Stimulated activated CD4-positive, alpha-beta T cell treated with anti-CD3 and anti-CD28 coated beads, Interleukin-12 subunit alpha, Interleukin-12 subunit beta, amount 100 ng/mL, for 48 hours (primary cell): ENCODE measurements at regions not wholly inside any gene's neighbourhood (a gene's known extent, or its start where the extent isn't known, plus 50 kb on each side); places are given as distances from the start of the nearest gene placed in this dataset.
"Not testable (repeated sequence)": the region's sequence is repeated elsewhere in the genome, so short reads cannot be mapped to it uniquely, and the experiment has no call there.

Experiments used
- DNase-seq, 3 donors: peaks; one replicate each; pipeline ENCODE4 v3.0.0-alpha.2; 2020; ENCODE audit warnings: low read depth in 2 of 3, low spot score in 1 of 3

- no peak for DNase-seq
These were observed 147.9 kb upstream of the FAM47A start for GRCh38 chrX:34279866-34280560.

- no peak for DNase-seq
These were observed 143.6 kb upstream of the FAM47A start for GRCh38 chrX:34275699-34276098.

GRCh38 chrX:34270434-34270833 is 138.3 kb upstream of the FAM47A start:
- no peak for DNase-seq

GRCh38 chrX:34238896-34239295 is 106.8 kb upstream of the FAM47A start:
- no peak for DNase-seq

- not testable (repeated sequence) for DNase-seq
These were observed 98.0 kb upstream of the FAM47A start for GRCh38 chrX:34230156-34230555.

- DNase-seq = no peak
These were observed 95.7 kb upstream of the FAM47A start for GRCh38 chrX:34227804-34228203.

- DNase-seq = no peak
These were observed 91.5 kb upstream of the FAM47A start for GRCh38 chrX:34223574-34223973.

- DNase-seq = no peak
These were observed 85.9 kb upstream of the FAM47A start for GRCh38 chrX:34218063-34218462.

- no peak for DNase-seq
These were observed 65.8 kb upstream of the FAM47A start for GRCh38 chrX:34197946-34198345.
